Natural killer cell (primary cell): ENCODE measurements at regions not wholly inside any gene's neighbourhood (a gene's known extent, or its start where the extent isn't known, plus 50 kb on each side); places are given as distances from the start of the nearest gene placed in this dataset.

ENCODE experiments used
- ATAC-seq, 3 donors: fragments of 150-1000 bp in 2 of 3; fragments of 200-7000 bp in 1 of 3; cut with Tn5 transposase; 1 replicate in 1 of 3; 2 replicates in 2 of 3; pipeline ENCODE4 v1.10.0; 2021; ENCODE audit warnings: mild to moderate bottlenecking in 2 of 3, moderate library complexity in 2 of 3
- DNase-seq, 2 donors: peaks; one replicate each; pipeline versions ENCODE4 v3.0.0 to v3.0.0-alpha.2; 2013 to 2021; ENCODE audit warnings: mixed read lengths in 1 of 2
- H3K27ac ChIP-seq: one replicate; pipeline ENCODE4 v1.5.1; 2013; ENCODE audit warnings: mild to moderate bottlenecking, low read length
- H3K27me3 ChIP-seq: one replicate; pipeline ENCODE4 v1.6.1; 2013; ENCODE audit warnings: low read length; ENCODE audit not compliant: control insufficient read depth, insufficient read depth
- H3K36me3 ChIP-seq: one replicate; pipeline ENCODE4 v1.6.1; 2013; ENCODE audit warnings: low read length; ENCODE audit not compliant: control insufficient read depth, insufficient read depth
- H3K4me1 ChIP-seq: one replicate; pipeline ENCODE4 v1.6.1; 2013; ENCODE audit warnings: low read length; ENCODE audit not compliant: control insufficient read depth, insufficient read depth
- H3K4me3 ChIP-seq: one replicate; pipeline ENCODE4 v1.5.1; 2013; ENCODE audit warnings: low read length
- H3K9me3 ChIP-seq: one replicate; pipeline ENCODE4 v1.6.1; 2013; ENCODE audit warnings: low read length; ENCODE audit not compliant: control insufficient read depth, insufficient read depth
- H3K27ac Mint-ChIP-seq, 2 donors: one replicate each; pipeline ENCODE4 v1.8.0; 2022; ENCODE audit warnings: mild to moderate bottlenecking in 2 of 2, mixed read lengths in 2 of 2, moderate library complexity in 1 of 2
- H3K27me3 Mint-ChIP-seq, 2 donors: one replicate each; pipeline ENCODE4 v1.8.0; 2022; ENCODE audit warnings: low read depth in 2 of 2, mixed read lengths in 2 of 2
- H3K36me3 Mint-ChIP-seq: one replicate; pipeline ENCODE4 v1.8.0; 2022; ENCODE audit warnings: mixed read lengths
- H3K4me1 Mint-ChIP-seq, 2 donors: one replicate each; pipeline ENCODE4 v1.8.0; 2022; ENCODE audit warnings: mixed read lengths in 2 of 2
- H3K4me3 Mint-ChIP-seq: one replicate; pipeline ENCODE4 v1.8.0; 2022; ENCODE audit warnings: mild to moderate bottlenecking, moderate library complexity, mixed read lengths
- H3K9me3 Mint-ChIP-seq, 2 donors: one replicate each; pipeline ENCODE4 v1.8.0; 2022; ENCODE audit warnings: mixed read lengths in 2 of 2
- CTCF ChIP-seq: fragments of 200-600 bp; IDR thresholded peaks from one replicate; pipeline ENCODE4 v1.8.0; 2022; ENCODE audit warnings: antibody characterized with exemption
- WGBS: methylation state at CpG from one replicate; pipeline ENCODE4 v1.1.7; 2013; ENCODE audit warnings: missing lambda C conversion rate; ENCODE audit not compliant: insufficient coverage; 5-methylcytosine and 5-hydroxymethylcytosine counted together
- intact Hi-C: fragments of 100-400 bp; cut with micrococcal nuclease; formaldehyde crosslinking; loops from one replicate; pipeline ENCODE4 v1.14.2; 2022

DNA sequence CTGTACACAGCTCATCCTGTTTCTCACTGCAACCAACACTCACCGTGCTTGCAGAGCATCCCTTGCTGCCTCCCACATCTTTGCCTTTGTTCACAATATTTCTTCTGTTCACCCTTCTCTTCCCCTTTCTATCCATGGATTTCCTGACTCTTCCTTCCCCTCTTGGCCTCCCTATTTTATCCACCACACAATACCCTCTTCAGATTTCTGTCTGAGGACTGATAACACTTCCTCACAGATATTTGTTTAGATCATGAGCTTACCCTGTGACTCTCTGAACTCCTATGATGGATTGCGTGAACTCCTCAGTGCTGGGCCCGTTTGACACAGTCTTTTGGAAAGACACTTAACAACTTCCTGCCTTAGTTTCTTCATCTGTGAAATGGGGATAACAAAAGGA, 62.8 kb upstream of the GPR158 start:
- no peaks in the 10 kb centered on the region for H3K9me3 Mint-ChIP-seq
- H3K27me3 Mint-ChIP-seq: peaks cover 12 to 22% of the 10 kb centered on the region in 2 donors
- intact Hi-C loops: no loop called here
- H3K4me3 Mint-ChIP-seq: no peak overlapping the region
- Histone ChIP-seq H3K36me3 (no peaks in the 10 kb centered on the region), H3K4me3 (no peak overlapping the region), H3K27ac (no peak overlapping the region), H3K27me3 (no peaks in the 10 kb centered on the region), H3K4me1 (peaks cover 3% of the 10 kb centered on the region), H3K9me3 (no peaks in the 10 kb centered on the region)
- no peak overlapping the region for H3K27ac Mint-ChIP-seq
- H3K36me3 Mint-ChIP-seq: no peaks in the 10 kb centered on the region
- 73% methylated on average over 3 of the region's 3 CpGs for WGBS
- no peak for ATAC-seq
- TF ChIP-seq CTCF: no peak
- DNase-seq: no peak
- peaks cover 0 to 4% of the 10 kb centered on the region in 2 donors for H3K4me1 Mint-ChIP-seq

- no peaks in the 10 kb centered on the region for H3K27me3 ChIP-seq
- DNase-seq (peak in 1 of 2 donors; percentile 43), ATAC-seq (peak in 1 of 3 donors; percentile 70)
- H3K36me3 ChIP-seq: no peaks in the 10 kb centered on the region
- no peak overlapping the region for H3K4me3 ChIP-seq
- Mint-ChIP-seq H3K4me3 (no peak overlapping the region), H3K27me3 (peaks cover 12 to 22% of the 10 kb centered on the region in 2 donors), H3K4me1 (peaks cover 0 to 4% of the 10 kb centered on the region in 2 donors), H3K9me3 (no peaks in the 10 kb centered on the region), H3K27ac (no peak overlapping the region), H3K36me3 (no peaks in the 10 kb centered on the region)
- intact Hi-C loops: no loop called here
- no peak overlapping the region for H3K27ac ChIP-seq
- peaks cover 3% of the 10 kb centered on the region for H3K4me1 ChIP-seq
- WGBS: 48% methylated on average over 6 of the region's 14 CpGs
- no peaks in the 10 kb centered on the region for H3K9me3 ChIP-seq
- TF ChIP-seq CTCF: peak; percentile 45
Observed at GRCh38 chr10:25113191-25114035, 61.4 kb upstream of the GPR158 start.

- peaks cover 3% of the 10 kb centered on the region for H3K4me1 ChIP-seq
- H3K27ac ChIP-seq: no peak overlapping the region
- Mint-ChIP-seq H3K27ac (no peak overlapping the region), H3K4me1 (peaks cover 0 to 4% of the 10 kb centered on the region in 2 donors), H3K27me3 (peaks cover 12 to 17% of the 10 kb centered on the region in 2 donors), H3K4me3 (no peak overlapping the region), H3K36me3 (no peaks in the 10 kb centered on the region), H3K9me3 (no peaks in the 10 kb centered on the region)
- H3K4me3 ChIP-seq: no peak overlapping the region
- no peaks in the 10 kb centered on the region for H3K36me3 ChIP-seq
- no peaks in the 10 kb centered on the region for H3K27me3 ChIP-seq
- no peaks in the 10 kb centered on the region for H3K9me3 ChIP-seq
- ATAC-seq (no peak), DNase-seq (no peak)
- TF ChIP-seq CTCF: no peak
- WGBS: 92% methylated on average over 2 of the region's 2 CpGs
- intact Hi-C loops: no loop called here
Observed at GRCh38 chr10:25114036-25114411, 60.8 kb upstream of the GPR158 start.

GRCh38 chr10:25117757-25118156, 57.0 kb upstream of the GPR158 start:
- ATAC-seq: no peak
- DNase-seq: no peak
- H3K4me3 ChIP-seq: no peak overlapping the region
- H3K36me3 ChIP-seq: no peaks in the 10 kb centered on the region
- H3K9me3 ChIP-seq: no peaks in the 10 kb centered on the region
- H3K4me1 ChIP-seq: peaks cover 3% of the 10 kb centered on the region
- TF ChIP-seq CTCF: no peak
- H3K4me1 Mint-ChIP-seq: peaks cover 0 to 4% of the 10 kb centered on the region in 2 donors
- H3K4me3 Mint-ChIP-seq: no peak overlapping the region
- H3K9me3 Mint-ChIP-seq: no peaks in the 10 kb centered on the region
- H3K27ac ChIP-seq: no peak overlapping the region
- no peaks in the 10 kb centered on the region for H3K27me3 ChIP-seq
- H3K27ac Mint-ChIP-seq: no peak overlapping the region
- intact Hi-C loops: no loop called here
- H3K27me3 Mint-ChIP-seq: peaks cover 8 to 21% of the 10 kb centered on the region in 2 donors
- H3K36me3 Mint-ChIP-seq: no peaks in the 10 kb centered on the region
- WGBS: 94% methylated on average over 3 of the region's 6 CpGs
